HG03060 (cell line): ENCODE measurements at regions not wholly inside any gene's neighbourhood (a gene's known extent, or its start where the extent isn't known, plus 50 kb on each side); places are given as distances from the start of the nearest gene placed in this dataset.
"Not testable (repeated sequence)": the region's sequence is repeated elsewhere in the genome, so short reads cannot be mapped to it uniquely, and the experiment has no call there.

Experiments
- ATAC-seq: cut with Tn5 transposase; IDR thresholded peaks from one replicate; pipeline ENCODE4 v1.9.1; 2021; ENCODE audit warnings: low read depth, moderate number of reproducible peaks; ENCODE audit not compliant: unreplicated experiment

DNA sequence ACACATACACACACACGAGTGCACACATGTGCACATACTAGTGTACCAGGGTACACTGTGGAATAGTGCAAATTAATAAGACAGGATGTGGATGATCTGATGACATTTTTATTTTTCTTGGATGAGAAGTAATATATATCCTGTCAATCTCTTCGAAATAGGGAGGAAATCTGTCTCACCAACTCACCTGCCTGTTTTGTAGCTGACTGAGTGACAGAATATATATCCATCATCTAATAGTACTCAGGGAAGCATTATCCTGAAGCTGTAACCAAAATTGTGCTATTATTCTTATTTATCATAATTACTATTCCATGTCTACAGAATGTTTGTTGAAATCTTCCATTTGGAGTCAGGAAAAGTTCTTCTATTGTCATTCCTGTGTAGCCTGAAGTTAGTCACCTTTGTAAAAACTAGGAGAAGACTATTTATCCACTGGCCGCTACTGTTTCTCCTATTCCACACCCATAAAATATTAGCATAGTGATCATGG is 888.0 kb downstream of the TRAM1L1 start:
- no peak for ATAC-seq

DNA sequence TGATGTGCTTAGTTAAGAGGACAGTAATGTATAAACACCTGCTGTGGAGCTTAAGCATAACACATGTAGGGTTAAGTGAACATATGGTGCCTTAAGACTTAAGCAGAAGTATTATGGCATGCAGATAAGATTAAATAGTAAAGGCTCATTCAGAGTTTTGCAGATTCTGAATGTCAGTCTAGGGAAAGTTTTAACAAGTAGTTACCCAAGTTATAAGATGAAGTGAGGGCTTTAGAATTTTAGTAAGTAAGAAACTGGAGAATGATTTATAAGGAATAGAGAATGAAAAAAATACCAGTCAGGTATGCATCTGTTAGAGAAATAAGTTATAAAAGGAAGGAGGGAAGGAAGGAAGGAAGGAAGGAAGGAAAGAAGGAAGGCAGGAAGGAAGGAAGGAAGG is 902.1 kb downstream of the TRAM1L1 start:
- no peak for ATAC-seq

DNA sequence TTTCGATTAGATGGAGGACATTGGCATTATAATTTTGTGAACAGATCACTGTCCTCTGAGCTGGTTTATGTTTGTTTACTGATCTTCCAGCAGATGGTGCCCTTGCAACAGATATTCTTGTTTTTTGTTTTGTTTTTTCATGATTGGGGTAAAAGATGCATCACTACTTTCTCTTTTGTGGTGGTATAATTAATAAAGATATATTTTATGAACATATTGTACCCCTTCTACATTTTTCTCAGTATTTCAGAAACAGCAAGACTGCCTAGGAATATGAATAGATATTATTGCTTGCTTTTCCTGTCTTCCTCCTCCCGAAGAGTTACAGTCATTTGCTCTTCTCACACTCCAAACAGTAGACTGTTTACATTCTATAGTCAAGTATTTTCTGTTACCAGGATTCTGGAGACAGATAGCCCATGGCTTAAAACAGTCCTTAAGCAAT is 905.2 kb downstream of the TRAM1L1 start:
- no peak for ATAC-seq

DNA sequence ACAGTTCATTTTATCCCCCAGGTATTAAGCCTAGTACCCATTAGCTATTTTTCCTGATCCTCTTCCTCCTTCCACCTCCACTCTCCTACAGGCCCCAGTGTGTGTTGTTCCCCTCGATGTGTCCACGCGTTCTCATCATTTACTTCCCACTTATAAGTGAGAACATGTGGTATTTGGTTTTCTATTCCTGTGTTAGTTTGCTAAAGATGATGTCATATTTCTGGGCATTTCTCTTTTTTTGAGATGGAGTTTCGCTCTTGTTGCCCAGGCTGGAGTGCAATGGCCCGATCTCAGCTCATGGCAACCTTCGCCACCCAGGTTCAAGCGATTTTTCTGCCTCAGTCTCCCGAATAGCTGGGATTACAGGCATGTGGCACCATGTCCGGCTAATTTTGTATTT is 934.0 kb downstream of the TRAM1L1 start:
- not testable (repeated sequence) for ATAC-seq

DNA sequence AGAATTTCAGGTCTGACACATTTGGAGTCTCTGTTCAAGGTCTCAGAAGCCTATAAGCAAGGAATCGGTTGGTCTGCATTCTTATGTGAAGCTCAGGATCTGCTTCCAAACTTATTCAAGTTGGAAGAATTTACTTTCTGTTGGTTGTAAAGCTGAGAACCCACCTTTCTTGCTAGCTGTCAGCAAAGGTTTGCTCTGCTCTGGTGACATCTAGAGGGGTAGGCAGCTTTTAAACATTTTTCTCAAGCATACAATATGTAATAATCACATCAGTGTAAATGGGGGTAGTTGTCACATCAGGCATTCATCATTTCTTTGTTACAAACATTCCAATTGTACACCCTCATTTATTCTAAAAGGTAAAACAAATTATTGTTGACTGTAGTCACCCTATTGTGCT is 935.2 kb downstream of the TRAM1L1 start:
- no peak for ATAC-seq

DNA sequence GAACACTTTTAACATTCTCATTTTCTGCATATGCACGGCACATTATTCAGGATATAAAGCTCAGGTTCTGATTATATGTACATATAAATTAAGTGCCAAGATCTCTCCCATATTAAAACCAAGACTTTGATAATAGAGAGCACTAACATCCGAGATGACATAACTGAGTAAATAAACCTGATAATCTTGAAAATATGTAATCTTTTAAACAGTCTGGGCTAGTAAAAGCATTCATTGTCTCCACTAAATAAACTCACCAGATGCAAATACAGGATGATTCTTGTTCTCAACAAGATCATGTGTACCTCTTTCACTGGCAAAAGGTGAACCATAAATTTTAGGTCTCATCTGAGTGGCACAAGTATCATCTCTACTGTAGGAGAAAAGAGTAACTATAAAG is 942.2 kb downstream of the TRAM1L1 start:
- no peak for ATAC-seq

DNA sequence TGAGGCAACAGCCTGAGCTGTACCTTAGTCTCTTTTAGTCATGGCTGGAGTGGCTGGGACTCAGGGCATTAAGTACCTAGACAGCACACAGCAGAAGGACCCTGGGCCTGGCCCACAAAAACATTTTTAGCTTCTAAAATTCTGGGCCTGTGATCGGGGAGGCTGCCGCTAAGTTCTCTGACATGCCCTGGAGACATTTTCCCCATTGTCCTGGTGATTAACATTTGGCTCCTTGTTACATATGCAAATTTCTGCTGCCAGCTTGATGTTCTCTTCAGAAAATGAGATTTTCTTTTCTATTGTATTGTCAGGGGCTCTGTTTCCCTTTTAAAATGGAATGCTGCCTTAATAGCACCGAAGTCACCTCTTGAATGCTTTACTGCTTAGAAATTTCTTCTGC is 952.4 kb downstream of the TRAM1L1 start:
- no peak for ATAC-seq

DNA sequence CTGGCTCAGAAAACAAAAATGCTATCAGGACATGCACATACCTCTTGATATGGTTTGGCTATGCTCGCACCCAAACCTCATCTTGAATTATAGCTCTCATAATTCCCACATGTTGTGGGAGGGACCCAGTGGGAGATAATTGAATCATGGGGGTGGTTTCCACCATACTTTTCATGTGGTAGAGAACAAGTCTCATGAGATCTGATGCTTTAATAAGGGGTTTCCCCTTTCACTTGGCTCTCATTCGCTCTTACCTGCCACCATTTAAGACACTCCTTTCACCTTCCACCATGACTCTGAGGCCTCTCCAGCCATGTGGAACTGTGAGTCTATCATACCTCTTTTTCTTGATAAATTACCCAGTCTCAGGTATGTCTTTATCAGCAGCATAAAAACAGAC is 958.6 kb downstream of the TRAM1L1 start:
- ATAC-seq, result no peak

DNA sequence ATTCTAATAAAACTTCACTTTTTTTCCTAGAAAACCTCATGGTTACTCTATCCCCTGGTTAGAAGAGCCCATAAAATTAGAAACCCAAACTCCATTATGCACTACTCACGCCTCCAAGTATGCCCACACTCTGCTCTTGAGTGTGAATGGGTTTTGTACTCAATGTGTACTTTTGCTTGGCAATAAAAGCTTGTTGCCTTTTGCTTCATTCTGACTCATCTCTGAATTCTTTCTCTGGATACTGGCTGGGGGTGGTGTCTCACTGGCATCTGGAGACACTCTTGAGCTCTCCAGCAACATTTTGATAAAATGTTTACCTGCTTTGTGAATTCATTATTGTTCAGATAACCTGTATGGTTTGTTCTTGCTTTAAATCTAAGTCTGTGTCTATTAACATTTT is 963.3 kb downstream of the TRAM1L1 start:
- no peak for ATAC-seq

DNA sequence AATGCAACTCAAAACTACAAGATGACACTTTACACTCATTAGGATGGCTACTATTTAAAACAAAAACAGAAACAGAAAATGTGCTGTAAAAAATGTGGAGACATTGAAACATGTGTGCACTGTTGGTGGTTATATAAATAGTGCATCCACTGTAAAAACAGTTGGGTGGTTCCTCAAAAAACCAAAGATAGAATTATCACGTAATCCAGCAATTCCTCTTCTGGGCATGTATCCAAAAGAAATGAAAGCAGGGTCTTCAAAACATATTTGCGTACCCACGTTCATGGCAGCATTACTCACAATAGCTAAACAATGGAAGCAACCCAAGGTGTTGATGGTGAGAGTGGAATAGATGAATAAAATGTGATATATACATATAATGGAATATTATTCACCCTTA is 967.2 kb downstream of the TRAM1L1 start:
- ATAC-seq, result no peak

DNA sequence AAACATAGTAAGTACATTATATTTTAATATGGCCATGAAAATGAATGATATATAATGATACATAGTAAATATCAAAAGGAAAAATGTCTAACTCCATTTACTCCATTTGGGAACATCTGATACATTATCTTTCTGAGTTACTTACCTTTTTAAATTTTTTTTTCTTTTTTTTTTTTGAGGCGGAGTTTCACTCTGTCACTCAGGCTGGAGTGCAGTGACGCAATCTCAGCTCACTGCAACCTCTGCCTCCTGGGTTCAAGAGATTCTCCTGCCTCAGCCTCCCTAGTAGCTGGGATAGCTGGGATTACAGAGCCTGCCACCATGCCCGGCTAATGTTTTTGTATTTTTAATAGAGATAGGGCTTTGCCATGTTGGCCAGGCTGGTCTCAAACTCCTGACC is 972.5 kb downstream of the TRAM1L1 start:
- not testable (repeated sequence) for ATAC-seq

DNA sequence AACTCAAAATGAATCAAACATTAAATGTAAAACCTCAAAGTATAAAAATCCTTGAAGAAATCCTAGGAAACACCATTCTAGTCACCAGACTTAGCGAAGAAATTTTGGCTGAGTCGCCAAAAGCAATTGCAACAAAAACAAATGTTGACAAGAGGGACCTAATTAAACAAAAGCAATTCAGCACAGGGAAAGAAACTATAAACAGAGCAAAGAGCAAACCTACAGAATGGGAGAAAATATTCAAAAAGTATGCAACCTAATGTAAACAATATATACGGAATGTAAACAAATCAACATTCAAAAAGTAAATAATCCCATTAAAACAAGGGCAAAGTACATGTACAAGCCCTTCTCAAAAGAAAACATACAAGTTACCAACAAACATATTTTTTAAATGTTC is 974.7 kb downstream of the TRAM1L1 start:
- ATAC-seq, result no peak

DNA sequence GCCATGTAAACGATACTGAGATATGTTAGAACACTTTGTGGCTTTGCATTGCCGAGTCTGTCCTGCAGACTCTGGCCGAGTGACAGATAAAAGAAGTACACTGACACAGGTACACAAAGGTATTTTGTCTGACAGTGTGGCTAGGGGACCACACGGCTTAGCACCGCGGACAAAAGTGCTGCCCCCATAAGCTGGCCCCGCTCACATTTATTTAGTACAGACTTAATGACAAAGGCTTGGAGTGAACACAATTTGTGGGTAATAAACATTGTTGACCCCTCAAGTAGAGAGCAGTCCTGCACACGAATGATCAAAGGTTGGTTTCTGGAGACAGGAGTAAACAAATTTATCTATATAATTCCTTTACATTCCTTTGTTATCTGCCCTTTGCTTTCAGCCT is 976.8 kb downstream of the TRAM1L1 start:
- ATAC-seq, result no peak

DNA sequence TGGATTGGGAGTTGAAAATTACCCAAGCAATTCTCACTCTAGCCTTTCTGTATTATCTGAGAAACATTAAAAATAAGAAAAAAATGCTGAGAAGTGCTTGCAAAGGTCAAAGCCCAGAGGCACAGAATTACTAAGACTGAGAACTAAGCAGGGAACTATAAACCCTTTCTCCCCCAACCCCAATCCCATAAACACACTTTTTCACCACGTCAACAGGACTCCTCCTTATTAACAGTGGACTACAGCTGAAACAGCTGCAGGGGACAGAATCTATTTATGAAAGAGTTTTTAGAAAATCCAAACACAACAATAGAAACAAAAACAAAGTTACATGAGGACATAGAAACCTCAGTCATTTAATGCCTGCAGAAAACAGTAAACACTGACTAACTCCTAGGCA is 984.1 kb downstream of the TRAM1L1 start:
- ATAC-seq, result no peak

DNA sequence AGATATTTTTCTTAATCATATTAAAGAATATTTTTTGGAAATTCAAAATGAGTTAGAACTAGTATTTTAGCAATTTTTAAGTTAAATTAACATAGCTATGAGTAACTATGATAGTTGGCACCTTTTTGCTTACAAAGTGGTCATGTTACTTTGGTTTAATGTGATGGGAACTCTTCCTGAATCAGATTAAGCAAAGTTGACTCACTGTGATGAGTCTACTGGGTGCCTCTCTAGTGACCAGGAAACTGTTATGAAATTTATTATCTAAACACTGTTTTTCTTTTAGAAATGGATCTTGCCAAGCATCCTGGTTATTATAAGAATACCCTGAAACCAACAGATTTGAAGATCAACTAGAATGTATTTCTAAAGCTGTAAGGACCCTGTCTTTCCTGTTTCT is 985.8 kb downstream of the TRAM1L1 start:
- no peak for ATAC-seq

DNA sequence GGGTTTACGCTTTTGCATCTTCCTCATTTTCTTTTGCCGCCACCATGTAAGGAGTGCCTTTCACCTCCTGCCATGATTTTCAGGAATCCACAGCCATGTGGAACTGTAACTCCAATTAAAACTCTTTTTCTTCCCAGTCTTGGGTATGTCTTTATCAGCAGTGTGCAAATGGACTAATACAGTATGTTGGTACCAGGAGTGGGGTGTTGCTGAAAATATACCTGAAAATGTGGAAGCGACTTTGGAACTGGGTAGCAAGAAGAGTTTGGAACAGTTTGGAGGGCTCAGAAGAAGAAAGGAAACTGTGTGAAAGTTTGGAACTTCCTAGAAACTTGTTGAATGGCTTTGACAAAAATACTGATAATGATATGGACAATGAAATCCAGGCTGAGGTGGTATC is 983.9 kb upstream of the NDST4 start:
- ATAC-seq, result not testable (repeated sequence)

DNA sequence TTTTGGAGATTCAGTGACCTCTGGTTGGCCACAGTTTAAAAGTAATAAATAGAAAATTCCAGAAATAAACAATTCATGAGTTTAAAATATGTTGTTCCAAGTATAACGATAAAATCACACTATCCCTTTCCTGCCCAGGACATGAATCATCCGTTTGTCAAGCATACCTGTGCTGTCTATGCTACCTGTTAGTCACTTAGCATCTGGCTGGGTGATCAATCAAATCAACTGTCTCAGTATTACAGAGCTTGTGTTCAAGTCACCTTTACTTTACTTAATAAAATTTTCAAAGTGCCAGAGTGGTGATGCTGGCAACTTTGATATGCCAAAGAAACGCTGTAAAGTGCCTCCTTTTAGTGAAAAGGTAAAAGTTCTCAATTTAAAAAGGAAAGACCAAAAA is 979.5 kb upstream of the NDST4 start:
- ATAC-seq, result no peak

DNA sequence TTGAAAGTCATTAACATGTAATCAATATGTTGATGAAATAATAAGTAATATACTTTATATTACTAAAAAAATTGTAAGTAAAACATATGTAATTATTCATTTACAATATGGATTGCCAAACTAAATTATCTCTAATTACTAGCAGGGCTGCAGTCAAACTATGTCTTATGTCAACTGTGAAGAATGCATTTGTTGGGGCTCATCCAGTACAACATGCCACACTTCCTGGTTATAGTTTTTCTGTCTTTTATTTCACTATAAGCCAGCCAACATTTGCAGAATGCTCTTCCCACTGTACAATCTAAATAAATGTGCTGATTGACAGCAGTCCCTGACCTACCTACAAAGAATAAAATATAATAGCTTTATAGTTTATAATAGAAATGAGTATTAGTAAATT is 975.4 kb upstream of the NDST4 start:
- ATAC-seq, result no peak

DNA sequence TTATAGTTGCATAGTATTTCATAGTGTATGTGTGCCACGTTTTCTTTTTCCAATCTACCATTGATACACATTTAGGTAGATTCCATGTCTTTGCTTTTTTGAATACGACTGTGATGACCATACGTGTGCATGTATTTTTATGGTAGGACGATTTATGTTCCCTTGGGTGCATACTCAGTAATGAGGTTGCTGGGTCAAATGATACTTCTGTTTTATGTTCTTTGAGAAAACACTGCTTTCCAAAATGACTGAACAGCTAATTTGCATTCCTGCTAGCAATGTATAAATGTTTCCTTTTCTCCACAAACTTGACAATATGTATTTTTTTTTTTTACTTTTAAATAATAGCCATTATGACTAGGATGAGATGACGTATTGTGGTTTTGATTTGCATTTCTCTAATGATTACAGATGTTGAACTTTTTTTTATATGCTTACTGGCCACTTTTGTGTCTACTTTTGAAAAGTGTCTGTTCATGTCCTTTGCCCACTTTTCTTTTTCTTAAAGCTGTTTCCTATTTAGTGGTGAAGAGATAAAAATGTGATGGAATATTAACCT is 969.5 kb upstream of the NDST4 start:
- ATAC-seq, result no peak

DNA sequence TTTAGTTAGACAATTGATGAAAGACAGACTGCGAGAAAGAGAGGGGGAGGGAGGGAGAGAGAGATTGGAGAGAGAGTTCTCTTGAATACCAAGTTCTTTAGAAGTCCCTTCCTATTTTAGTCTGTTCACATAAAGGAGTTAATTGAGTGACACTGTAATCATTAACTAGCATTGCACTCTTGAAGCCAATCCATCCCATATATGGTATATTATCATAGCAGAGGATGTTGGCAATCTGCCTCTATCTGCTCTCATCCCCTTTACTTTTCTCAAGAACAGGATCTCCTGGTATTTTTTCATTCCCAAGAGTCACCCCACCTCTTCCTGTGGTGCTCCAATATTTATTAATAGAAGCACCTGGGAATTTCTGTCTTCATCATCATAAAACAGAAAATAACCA is 959.6 kb upstream of the NDST4 start:
- no peak for ATAC-seq

DNA sequence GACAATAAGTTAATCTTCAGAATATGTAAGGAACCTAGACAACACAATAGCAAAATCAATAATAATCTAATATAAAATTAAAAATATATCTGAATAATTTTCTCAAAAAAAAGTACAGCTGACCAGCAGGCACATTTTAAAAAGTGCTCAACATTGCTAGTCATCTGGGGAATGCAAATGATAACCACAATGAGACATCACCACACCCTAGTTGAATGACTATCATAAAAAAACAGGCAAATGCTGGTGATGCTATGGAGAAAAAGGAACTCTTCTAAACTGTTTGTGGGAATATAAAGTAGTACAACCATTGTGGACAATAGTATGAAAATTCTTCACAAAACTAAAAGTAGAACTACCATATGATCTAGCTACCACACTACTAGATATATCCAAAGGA is 956.9 kb upstream of the NDST4 start:
- ATAC-seq, result no peak

DNA sequence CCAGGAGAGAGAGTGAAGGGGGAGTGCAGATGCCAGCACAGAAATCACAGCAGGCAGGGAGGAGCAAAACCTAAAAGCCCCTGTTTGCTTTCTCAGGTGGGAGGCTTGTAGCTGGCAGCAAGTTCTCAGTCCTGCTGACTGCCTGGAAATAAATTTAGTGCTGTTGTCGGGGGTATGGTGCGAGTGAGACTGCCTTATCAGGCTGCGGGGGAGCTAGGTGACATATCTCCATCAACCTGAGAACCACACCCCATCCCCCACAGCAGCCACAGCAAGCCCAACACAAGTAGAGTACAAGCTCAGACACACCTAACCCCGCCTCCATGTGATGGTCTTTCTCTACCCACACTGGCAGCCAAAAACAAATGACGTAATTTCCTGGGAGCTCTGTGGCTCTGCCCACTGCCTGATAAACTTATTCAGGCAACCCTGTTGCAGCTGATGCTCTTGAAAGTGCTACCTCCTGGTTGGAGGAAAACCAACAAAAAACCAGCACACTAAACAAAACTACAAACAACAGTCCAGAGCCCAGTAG is 953.4 kb upstream of the NDST4 start:
- ATAC-seq, result no peak

DNA sequence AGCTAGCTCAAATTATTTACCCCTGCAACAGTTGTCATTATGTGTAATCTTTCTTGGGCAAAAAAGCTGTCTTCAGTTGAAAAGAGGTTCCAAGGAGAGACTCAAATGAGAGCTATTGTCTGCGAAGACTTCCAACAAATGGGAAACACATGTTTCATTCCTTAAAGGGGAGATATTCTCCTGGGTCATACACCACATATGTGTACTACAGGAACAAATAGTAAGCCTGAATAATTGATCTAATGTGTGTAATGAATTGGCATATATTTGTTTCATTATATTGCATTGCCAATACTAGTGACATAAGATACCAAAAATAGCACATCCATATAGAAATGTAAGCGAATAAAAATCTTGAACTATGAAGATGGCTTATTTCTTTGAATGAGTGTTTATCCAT is 950.9 kb upstream of the NDST4 start:
- ATAC-seq, result no peak
